RPMI7951 (cell line): ENCODE measurements at regions not wholly inside any gene's neighbourhood (a gene's known extent, or its start where the extent isn't known, plus 50 kb on each side); places are given as distances from the start of the nearest gene placed in this dataset.

Experiments used
- DNase-seq: peaks from one replicate; pipeline ENCODE4 v3.0.0-alpha.2; 2012; ENCODE audit warnings: low read depth

DNA sequence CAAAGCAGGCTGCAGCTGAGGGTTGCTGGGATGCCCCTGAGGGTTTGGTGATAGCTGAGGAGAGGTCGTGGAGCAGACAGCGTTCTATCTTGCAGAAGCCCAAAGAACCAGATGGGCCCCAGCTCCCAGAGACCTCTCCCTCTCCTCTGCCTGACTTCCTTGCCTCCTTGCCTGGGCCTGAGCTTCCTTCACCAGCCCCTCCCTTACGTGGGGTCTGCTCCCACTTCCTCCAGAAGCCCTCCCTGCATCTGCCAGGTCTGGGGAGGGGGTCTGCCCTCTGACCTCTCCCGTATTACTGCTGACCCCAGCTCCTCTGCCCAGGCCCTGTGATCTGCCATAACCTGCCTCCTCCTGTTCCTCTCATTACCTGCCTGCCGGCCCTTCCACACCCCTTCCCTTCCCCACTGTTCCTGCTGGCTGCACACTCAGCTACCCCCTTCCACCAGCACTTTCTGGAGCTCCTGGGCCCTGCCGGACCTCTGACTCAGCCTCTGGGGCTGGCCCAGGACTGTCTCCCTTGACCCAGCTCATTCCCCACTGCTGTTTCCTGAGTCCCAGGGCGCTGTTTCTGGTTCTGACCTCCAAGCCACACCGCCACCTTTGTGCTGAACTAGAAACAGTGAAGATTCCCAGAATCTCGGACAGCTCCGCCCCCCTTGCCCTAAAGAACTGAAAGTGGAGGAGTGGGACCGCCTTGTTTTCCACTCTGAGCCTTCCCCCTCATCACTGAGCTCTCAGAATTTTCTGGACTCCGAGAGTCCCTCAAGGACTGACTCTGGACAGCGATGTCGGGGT is 237.7 kb upstream of the C1orf174 start:
- no peak for DNase-seq

DNA sequence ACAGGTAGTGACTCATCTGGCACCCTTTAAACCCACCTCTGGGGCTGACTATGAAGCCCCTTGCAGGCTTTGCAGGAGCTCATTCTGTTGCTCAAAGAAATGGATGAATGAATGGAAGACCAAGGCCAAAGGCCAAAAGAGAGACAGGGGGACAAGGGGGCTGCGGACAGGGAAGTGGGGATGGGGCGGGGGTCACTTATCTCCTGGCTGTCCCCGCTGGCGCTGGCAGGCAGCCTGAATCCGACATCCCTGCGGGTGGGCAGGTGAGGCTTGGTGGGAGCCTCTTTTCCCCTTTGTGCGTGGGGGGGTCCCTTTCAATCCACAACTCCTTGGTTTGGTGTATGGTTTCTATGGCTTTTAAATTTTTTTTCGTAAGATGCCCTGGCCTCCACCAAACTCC is 239.6 kb upstream of the C1orf174 start:
- DNase-seq: no peak

DNA sequence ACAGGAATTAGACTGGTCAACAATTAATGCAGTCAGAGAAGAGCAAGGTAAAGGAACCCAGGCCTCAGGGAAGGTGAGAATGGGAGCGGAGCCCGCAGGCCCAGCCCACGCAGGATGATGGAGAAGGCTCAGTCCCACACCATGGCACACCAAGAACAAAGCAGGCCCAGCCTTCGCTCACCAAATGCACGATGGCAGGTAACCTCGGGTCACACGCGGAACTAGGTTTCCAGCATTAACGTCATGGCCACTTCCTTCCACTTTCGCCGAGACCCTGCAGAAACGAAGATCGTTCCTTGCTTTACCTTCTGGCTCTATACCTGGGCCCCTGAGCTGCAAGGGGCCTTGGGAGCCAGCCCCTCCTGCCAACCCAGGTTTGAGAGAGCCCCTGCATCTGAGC is 240.2 kb upstream of the C1orf174 start:
- no peak for DNase-seq

DNA sequence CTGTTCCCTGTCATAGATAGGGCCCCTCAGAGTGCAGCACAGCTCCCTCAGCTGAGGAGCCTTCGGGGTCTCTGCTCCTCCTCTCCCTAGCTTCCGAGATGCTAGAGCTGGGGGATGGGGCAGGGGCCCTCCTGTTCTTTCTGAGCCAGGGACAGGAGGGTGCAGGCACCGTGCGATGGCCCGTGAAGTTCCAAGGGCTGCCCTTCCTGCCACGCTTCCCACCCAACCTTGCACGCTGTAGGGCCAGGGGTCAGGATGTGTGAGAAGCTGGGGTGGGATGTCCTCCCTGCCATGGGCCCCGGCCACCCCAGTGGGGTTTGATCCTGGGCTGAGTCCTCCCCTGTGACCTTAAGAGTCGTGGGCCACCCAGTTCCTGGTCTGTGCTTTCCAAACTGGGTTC is 240.7 kb upstream of the C1orf174 start:
- DNase-seq: no peak

DNA sequence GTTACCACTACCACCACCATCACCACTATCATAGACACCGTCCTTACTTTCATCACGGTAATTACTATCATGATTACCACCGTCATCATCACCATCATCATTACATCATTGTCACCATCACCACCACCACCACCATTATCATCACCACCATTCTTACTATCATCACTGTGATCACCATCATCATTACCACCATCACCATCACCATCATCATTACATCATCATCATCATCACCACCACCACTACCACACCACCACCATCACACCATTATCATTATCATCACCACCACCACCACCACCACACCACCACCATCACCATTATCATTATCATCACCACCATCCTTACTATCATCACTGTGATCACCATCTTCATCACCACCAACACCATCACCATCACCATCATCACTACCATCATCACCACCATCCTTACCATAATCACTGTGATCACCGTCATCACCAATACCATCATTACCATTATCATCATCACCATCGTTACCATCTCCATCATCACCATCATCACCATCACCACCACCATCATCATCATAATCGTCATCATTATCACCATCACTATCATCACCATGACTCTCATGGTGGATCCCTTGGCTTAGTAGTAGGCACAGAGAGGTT is 244.4 kb upstream of the C1orf174 start:
- no peak for DNase-seq

DNA sequence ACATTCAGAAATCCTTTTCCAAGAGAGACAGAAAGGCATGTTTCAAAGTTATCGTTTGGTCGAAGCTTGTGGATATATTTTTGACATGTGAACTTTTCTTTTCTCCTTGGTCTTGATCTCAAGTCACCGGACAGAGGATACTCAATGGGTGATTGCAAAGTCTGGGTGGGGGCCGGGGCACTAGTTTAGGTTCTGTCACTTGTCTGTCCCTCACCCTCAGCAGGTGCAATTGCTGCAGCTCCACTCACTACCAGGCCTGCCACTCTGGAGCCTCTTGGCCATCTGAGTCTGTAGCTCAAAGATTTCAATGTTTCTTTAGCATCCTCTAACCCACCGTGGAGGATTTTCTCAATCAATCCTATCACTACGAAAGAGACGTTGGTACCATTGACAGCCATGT is 246.0 kb upstream of the C1orf174 start:
- no peak for DNase-seq

DNA sequence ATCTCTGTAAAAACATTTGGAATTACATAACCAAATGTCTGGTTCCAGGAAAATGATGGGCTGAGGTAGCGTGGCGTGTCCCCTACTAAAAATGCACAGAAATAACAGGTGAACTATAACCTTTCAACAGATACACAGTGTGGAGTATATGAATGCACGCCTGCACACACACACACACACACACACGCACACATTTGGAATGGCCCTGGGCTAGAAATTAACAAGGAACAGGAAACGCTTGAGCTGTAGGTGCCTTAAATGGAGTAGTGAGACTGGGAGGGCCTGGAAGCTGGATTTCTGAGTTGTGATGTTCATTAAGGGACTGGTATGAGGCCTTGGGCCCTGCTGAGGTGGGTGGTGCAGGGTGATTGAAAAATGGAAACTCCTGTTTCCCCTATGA is 246.5 kb upstream of the C1orf174 start:
- DNase-seq: no peak

DNA sequence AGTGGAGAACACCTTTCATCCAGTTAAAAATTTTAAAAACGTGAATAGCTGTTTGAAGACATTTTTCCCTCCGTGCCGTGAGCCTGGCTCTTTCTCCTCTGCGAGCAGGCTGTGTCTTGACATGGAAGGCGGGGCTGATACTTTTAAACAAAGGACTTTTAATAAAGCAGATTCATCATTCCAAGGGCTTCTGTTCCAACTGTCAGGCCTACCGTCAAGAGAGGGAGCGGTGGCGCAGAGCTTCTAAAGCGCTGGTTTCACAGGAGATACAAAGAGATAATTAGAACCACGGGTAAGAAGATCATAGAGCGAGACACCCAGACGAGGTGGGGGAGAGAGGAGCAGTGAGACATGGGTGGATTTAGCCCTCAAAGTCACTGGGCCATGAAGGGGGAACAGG is 247.4 kb upstream of the C1orf174 start:
- DNase-seq: no peak

DNA sequence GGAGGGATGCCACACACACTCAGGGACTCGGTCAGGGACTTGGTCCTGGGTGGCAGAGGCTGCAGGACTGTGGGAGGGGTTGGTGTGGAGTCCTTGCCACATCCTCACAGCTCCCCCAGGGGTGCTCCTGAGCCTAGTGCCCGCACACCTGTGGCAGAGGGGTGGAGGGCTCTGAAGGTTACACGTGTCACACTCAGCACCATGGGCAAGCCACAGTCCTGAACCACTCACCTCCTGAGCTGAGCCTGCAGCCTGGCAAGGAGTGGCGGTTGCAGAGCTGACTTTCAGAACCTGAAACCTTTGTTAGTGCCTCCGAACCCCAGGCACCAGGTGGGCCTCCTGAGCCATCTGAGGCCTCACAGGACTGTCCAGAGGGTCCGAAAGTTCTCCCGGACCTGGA is 249.2 kb upstream of the C1orf174 start:
- DNase-seq: no peak

DNA sequence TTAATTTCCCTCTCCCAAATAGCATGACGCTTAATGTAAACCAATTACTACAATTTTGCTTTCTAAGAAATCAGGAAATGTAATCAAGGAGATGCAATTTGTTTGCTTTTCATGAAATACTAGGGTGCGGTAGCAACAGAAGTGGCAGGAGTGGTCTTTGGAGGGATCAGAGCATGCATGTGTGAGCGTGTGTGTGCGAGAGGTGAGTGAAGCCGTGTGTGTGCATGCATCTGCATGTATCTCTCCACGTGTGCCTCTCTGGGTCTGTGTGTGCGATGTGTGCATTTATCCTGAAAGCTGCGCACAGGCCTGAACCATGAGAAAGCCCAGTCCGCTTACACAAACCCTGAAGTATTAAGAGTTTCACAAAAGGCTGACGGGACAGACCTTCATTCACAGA is 249.8 kb upstream of the C1orf174 start:
- DNase-seq: no peak

DNA sequence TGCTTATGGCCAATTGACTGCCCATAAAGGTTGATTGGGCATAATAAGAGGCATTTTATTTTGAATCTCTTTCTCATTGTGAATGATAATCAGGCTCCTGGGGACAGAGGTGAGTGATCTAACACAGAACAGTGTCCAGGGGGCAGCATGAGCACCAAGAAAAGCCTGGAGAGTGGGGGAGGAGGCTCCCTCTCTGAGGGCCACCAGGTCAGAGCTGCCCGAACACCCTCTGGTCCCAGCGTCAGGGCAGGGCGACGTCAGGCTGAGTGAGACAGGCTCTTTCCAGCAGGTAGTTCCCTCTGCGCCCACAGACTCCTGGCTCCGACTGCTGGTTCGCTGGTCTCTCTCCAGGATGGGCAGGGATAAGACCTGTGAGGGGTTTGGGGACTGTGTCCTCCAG is 250.2 kb upstream of the C1orf174 start:
- no peak for DNase-seq

DNA sequence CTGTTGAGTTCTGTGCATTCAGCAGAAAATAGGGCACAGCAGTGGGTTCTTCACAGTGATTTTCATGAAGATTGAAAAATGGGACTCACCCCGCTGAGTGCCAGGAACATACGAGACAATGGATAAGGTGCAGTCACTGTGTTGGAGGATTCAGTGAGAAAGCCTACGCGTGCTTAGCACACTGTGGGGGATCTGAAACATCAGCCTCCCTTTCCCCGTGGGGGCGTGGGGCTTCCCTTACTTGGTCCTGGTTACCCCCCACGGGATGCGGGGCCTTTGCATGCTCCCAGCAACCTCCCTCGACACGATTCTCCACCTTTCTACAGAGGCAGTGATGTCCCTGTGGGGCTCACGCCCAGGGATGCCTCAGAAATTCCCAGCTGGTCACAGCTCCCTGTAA is 252.2 kb upstream of the C1orf174 start:
- no peak for DNase-seq

DNA sequence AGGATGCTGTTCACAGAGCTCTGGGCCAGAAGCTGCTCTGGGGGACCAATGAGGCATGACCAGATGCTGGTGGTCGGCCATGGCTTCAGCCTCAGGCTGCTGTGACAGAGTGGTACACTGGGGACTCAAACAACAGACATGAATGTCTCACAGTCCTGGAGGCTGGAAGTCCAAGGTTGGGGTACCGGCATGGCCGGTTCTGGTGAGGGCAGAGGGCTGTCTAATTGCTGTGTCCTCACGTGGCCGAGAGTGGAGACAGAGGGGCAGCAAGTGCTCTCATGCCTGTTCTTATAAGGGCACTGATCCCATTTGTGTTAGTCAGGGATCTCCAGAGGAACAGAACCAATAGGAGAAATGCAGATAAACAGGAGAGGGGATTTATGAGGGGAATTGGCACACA is 253.5 kb upstream of the C1orf174 start:
- no peak for DNase-seq

DNA sequence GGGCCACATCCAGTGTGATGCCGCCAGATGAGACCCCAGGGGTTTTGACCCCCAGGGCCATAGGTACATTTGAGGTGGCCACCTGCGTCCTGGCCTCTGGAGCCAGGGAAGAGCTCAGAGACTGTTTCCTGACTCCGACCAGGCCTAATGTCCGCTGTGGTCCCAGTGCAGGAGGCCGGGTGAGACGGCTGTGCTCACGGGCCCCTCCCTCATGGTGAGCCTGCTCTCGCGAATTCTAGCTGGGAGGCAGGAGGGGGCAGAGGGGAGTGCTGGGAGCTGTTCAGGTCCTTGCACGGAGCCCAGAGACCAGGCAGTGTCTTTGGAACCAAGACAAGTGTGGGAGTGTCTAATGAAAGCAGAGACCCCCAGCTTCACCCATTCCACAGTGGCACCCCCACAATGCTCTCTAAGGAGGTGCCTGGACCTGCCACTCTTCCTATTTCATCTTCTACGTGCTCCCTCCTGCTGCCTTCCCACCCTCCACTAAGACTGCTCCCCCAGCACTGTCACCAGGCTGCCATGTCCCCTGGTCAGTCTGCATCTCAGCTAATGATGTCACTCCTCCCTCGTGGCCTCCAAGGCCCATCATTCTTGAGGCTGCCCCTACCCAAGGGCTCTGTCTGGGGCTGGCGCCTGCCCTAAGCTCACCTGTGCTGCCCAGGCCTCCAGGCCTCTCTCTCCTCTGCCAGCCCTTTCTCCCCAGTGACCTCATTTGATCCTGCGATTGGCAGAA is 256.3 kb upstream of the C1orf174 start:
- no peak for DNase-seq

DNA sequence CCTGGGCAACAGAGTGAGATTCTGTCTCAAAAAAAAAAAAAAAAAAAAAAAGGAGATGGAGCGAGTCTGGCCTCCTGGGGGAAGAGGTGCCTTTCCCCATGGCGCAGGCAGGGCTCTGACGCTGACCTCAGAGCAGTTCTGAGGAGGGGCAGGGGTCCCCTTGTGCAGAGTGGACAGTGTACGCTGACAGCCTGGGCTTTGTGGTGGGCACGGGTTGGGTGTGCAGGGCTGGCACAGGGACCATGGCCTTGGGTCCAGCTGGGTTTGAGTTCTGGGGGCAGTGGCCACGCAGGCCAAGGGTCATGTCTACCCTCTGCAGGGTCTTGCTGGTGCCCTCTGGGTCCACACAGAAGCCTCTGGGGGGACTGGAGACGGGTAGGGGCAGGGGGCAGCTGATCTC is 260.1 kb upstream of the C1orf174 start:
- DNase-seq: no peak

DNA sequence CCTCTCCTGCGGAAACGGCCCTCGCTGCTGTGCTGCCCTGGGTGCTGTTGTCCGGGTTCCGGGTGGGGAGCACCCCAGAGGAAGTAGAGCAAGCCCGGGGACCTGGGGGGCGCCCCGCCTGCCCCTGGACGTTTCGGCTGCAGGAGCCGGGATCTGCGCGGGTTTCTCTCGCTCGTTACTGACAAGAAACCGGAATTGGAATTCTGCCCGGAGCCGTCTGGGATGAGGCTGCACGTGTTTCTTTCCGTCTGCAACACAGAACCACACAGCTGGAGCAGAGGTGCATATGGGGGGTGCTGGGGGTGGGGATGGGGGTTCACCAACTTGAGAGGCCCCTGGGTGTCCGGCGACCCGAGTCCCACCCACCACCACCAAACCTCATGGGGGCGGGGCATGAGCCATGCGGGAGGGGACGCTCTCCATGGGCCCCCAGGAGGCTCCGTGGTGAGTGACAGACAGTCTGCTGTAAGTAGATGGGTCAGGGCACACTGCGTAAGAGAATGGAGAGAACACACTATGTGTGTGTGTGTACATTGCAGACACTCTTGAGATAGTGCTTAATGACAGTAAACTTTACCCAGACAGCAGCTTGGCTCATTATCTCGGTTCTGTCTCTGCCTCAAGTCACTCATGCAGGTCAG is 261.4 kb upstream of the C1orf174 start:
- DNase-seq: no peak

DNA sequence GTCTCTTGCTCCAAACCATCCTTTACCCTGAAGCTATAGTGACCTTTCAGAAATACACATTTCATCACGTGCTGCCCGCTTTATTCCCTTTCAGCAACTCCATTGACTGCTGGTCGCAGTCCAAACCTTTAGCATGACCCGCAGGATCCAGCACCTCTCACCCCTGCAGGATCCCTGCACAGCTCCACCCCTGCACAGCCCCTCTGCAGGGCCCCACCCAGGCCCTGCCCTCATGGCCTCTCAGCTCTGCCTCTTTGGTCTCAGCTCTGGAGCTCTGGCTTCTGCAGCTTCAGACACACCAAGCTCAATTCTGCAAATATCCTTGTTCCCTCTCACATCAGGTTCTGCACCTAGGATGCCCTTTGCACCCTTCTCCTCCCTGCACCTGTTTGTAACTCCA is 264.9 kb upstream of the C1orf174 start:
- DNase-seq: no peak

DNA sequence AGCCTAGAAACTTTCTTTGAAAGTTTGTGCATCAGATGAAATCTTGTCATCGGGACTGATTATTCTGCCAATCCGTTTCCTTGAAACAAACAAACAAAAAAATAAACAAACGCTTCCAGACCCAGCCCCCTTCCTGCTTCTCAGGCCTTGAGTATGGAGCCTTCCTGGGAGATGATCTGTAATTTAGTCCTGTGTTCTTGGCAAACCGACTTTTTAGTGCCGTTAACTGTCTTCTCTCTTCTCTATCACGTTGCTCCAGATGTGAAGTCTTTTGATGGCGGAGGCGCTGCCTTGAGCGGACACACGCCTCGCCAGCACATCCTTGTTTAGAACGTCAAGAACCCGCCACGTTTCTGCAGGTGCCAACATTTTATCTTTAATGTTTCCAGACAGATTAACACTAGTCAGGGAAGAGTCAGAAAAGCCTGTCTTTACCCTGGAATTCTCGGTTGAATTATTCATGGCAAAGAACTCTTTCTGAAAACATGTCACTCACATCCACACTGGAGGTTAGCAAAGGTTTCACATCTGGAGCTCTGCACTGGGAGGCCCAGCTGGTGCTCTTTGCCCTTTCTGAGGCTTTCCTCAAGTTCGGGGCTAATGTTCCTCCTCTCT is 265.7 kb upstream of the C1orf174 start:
- DNase-seq: no peak

DNA sequence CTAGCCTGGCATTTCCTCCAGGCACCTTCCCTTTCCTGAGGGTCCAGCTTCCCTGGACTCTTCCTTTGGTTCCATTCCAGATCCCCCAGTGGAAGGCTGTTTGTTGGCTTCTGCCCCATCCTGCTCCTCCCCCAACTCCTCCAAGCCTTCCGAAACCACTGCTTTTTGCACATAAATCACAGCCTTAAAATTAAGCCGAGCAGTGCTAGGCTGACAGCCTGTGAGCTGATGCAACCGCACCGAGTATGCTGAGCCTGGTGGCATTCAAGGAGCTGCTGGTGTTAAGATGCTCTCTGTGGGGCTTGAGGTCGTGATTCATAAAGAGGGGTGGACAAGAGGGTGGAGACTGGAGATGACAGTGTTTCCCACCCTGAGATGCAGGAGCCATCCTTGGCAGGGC is 266.6 kb upstream of the C1orf174 start:
- DNase-seq: no peak

DNA sequence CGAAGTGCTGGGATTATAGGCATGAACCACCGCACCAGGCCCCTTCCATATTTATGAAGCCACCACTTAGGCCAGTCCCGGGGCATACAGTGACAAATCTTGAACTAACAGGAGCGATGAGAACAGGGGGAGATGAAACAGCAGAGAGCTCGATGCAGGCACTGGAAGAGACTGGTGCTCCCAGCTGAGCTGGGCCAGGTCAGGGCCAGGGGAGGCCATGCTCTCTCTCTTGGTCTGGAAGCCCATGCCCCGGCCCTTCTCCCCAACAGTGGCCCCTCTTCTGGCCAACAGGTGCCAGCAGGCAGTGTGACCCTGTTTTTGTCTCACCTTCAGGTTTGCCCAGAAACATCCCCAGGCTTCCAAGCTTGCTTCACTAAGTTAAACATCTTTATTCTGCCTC is 269.9 kb upstream of the C1orf174 start:
- DNase-seq: no peak

DNA sequence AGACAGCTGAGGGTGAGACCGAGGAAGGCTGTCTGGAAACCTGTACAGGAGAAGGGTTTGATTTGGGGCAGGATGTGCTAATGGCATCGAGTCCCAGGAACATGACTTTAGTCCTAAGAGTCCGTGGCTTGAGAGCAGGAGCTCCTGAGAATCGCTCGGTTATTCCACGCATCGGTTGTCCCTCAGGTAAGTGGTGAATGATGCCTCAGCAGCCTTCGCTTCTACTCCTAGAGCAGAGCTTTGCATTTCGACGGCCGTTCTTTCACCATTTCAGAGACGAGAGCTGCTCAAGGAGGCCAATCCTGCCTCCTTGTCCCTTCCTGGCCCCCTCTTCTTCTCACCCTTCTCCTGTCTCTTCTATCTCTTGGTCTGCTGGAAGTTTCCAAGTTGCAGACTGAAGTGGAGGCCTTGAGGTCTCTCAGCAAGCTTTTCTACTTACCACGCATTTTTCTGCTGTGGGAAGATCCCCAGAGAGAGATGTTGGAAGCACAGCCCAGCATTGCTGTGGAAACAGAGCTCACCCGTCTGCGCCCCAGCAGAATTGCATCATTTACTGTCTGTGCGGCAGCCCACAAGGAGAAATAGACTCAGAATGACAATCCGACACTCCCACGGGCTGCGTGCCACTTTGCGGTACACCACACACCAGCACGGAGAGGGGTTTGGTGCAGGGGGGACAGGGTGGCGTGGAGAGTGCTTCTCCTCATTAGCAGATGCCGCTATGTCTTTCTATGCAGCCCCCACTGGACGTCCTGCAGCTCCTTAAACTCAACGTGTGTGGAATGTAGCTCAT is 270.7 kb upstream of the C1orf174 start:
- DNase-seq: no peak
